OCI-LY3 (cell line): ENCODE measurements at regions not wholly inside any gene's neighbourhood (a gene's known extent, or its start where the extent isn't known, plus 50 kb on each side); places are given as distances from the start of the nearest gene placed in this dataset.

ENCODE experiments used
- EZH2phosphoT487 ChIP-seq: fragments of 200-600 bp; shearing (Covaris generic); IDR thresholded peaks from 2 replicates; pipeline ENCODE4 v1.6.1; 2018; ENCODE audit warnings: antibody characterized with exemption, mixed run types, low read depth
- TF ChIP-seq, protein P1 (sequence below): fragments of 200-600, 300-600 bp; sonication (generic); IDR thresholded peaks from 2 replicates; pipeline ENCODE4 v1.5.1; 2014; ENCODE audit warnings: antibody characterized with exemption, low read length, low read depth

DNA sequence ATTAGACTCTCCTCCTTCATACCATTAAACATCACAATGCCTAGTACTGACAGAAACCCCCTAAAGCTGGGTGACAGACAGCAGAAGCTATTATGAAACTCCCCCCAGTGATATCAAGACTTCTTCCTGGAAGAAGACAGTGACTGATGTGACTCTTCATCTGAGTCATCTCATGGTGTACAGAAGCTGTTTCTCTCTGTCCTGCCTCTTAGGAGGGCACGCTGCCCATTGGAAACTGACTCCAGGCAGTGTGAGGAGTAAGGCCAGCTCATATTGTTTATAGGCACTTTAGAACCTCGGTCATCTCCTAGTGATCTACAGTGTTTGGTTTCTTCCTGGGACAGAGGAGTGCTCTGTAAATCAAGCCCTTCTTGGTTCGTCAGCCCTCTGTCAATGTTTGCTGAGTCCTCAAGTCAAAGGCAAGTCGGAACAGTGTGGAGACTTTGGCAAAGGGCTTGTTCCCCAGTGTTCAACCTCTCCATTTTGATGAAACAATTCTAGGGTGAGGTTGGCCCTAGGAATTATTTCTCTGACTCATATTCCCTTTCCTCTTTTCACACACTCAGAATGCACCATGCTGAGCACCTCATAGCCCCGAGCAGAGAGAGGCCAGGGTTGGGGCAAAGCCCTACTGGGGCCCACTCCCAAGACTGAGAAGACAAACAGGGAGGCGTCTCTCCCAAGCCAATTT, 172.5 kb upstream of the TMEM45B start:
- TF ChIP-seq, protein P1, sequence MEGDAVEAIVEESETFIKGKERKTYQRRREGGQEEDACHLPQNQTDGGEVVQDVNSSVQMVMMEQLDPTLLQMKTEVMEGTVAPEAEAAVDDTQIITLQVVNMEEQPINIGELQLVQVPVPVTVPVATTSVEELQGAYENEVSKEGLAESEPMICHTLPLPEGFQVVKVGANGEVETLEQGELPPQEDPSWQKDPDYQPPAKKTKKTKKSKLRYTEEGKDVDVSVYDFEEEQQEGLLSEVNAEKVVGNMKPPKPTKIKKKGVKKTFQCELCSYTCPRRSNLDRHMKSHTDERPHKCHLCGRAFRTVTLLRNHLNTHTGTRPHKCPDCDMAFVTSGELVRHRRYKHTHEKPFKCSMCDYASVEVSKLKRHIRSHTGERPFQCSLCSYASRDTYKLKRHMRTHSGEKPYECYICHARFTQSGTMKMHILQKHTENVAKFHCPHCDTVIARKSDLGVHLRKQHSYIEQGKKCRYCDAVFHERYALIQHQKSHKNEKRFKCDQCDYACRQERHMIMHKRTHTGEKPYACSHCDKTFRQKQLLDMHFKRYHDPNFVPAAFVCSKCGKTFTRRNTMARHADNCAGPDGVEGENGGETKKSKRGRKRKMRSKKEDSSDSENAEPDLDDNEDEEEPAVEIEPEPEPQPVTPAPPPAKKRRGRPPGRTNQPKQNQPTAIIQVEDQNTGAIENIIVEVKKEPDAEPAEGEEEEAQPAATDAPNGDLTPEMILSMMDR = no peak
- TF ChIP-seq EZH2phosphoT487 = no peak
